Astrocyte (in vitro differentiated cells and primary cell): ENCODE measurements at regions not wholly inside any gene's neighbourhood (a gene's known extent, or its start where the extent isn't known, plus 50 kb on each side); places are given as distances from the start of the nearest gene placed in this dataset.

Experiments used
- DNase-seq: peaks from one replicate; pipeline ENCODE4 v3.0.0-alpha.2; 2010; ENCODE audit warnings: low read depth
- FAIRE-seq: peaks from 2 replicates; lab custom pipeline; 2011; peaks lifted over from hg19 to GRCh38; lab: Jason Lieb, UNC
- H2AFZ ChIP-seq: 2 replicates; pipeline ENCODE4 v1.6.0; 2012; ENCODE audit warnings: low read depth, low read length, inconsistent platforms
- H3K27ac ChIP-seq: 2 replicates; pipeline ENCODE4 v1.5.1; 2011; ENCODE audit warnings: low read depth, low read length, inconsistent platforms
- H3K27me3 ChIP-seq: 2 replicates; pipeline ENCODE4 v1.6.0; 2011; ENCODE audit warnings: low read length, inconsistent platforms; ENCODE audit not compliant: insufficient read depth
- H3K36me3 ChIP-seq: 2 replicates; pipeline ENCODE4 v1.5.1; 2011; ENCODE audit warnings: low read length, inconsistent platforms; ENCODE audit not compliant: insufficient read depth
- H3K4me1 ChIP-seq: 2 replicates; pipeline ENCODE4 v1.5.1; 2011; ENCODE audit warnings: low read length, inconsistent platforms; ENCODE audit not compliant: insufficient read depth
- H3K4me2 ChIP-seq: 2 replicates; pipeline ENCODE4 v1.6.0; 2012; ENCODE audit warnings: low read length, inconsistent platforms
- H3K4me3 ChIP-seq: 2 replicates; pipeline ENCODE4 v1.5.1; 2011; ENCODE audit warnings: low read depth, mild to moderate bottlenecking, low read length, inconsistent platforms; ENCODE audit not compliant: insufficient read depth
- H3K79me2 ChIP-seq: 2 replicates; pipeline ENCODE4 v1.6.0; 2012; ENCODE audit warnings: mild to moderate bottlenecking, low read length, inconsistent platforms; ENCODE audit not compliant: insufficient read depth
- H3K9ac ChIP-seq: 2 replicates; pipeline ENCODE4 v1.6.0; 2012; ENCODE audit warnings: mild to moderate bottlenecking, low read length, inconsistent platforms
- H3K9me3 ChIP-seq: 2 replicates; pipeline ENCODE4 v1.5.1; 2012; ENCODE audit warnings: low read depth, mild to moderate bottlenecking, low read length, inconsistent platforms; ENCODE audit not compliant: insufficient read depth
- H4K20me1 ChIP-seq: 2 replicates; pipeline ENCODE4 v1.6.0; 2012; ENCODE audit warnings: low read length, inconsistent platforms; ENCODE audit not compliant: insufficient read depth
- H3K27ac Mint-ChIP-seq: one replicate; pipeline ENCODE4 v1.8.0; 2021; ENCODE audit warnings: mild to moderate bottlenecking, mixed read lengths; ENCODE audit not compliant: unreplicated experiment
- H3K27me3 Mint-ChIP-seq: one replicate; pipeline ENCODE4 v1.8.0; 2021; ENCODE audit warnings: low read depth, mixed read lengths; ENCODE audit not compliant: unreplicated experiment
- H3K36me3 Mint-ChIP-seq: one replicate; pipeline ENCODE4 v1.8.0; 2021; ENCODE audit warnings: low read depth, mixed read lengths; ENCODE audit not compliant: unreplicated experiment
- H3K4me1 Mint-ChIP-seq: one replicate; pipeline ENCODE4 v1.8.0; 2021; ENCODE audit warnings: low read depth, mixed read lengths; ENCODE audit not compliant: unreplicated experiment
- H3K4me3 Mint-ChIP-seq: one replicate; pipeline ENCODE4 v1.8.0; 2021; ENCODE audit warnings: mild to moderate bottlenecking, moderate library complexity, mixed read lengths; ENCODE audit not compliant: unreplicated experiment
- H3K9me3 Mint-ChIP-seq: one replicate; pipeline ENCODE4 v1.8.0; 2021; ENCODE audit warnings: mild to moderate bottlenecking, mixed read lengths; ENCODE audit not compliant: unreplicated experiment
- CTCF ChIP-seq: IDR thresholded peaks from 2 replicates; pipeline ENCODE4 v1.5.1; 2011; ENCODE audit warnings: low read depth, mild to moderate bottlenecking, inconsistent platforms, low read length, moderate library complexity; ENCODE audit not compliant: insufficient read depth
- EZH2 ChIP-seq: IDR thresholded peaks from 2 replicates; pipeline ENCODE4 v1.6.1; 2012; ENCODE audit warnings: mild to moderate bottlenecking, low read length, inconsistent platforms; ENCODE audit not compliant: insufficient read depth

- Histone ChIP-seq H3K4me1 (no peaks in the 10 kb centered on the region), H3K9me3 (no peaks in the 10 kb centered on the region)
- H3K9me3 Mint-ChIP-seq = peaks cover 10% of the 10 kb centered on the region
Observed at GRCh38 chr12:34350092-34351041, 328.1 kb downstream of the ALG10 start.

GRCh38 chr12:34352098-34352497 lies 329.8 kb downstream of the ALG10 start:
- H3K4me3 Mint-ChIP-seq = no peak overlapping the region
- Histone ChIP-seq H3K79me2 (no peaks in the 10 kb centered on the region), H3K4me1 (no peaks in the 10 kb centered on the region), H4K20me1 (no peaks in the 10 kb centered on the region), H3K9ac (no peak overlapping the region), H3K4me3 (no peak overlapping the region), H3K27me3 (no peaks in the 10 kb centered on the region), H3K36me3 (no peaks in the 10 kb centered on the region), H3K9me3 (peaks cover 5% of the 10 kb centered on the region), H3K27ac (no peak overlapping the region), H3K4me2 (no peak overlapping the region), H2AFZ (no peak overlapping the region)
- TF ChIP-seq CTCF (no peak), EZH2 (no peak)
- H3K36me3 Mint-ChIP-seq = no peaks in the 10 kb centered on the region
- no peak overlapping the region for H3K27ac Mint-ChIP-seq
- peaks cover 7% of the 10 kb centered on the region for H3K9me3 Mint-ChIP-seq
- no peak for FAIRE-seq
- no peaks in the 10 kb centered on the region for H3K27me3 Mint-ChIP-seq
- no peak for DNase-seq
- H3K4me1 Mint-ChIP-seq = no peaks in the 10 kb centered on the region

More at GRCh38 chr12:34350092-34351041, 328.1 kb downstream of the ALG10 start:
- no peak for DNase-seq
- H3K4me3 Mint-ChIP-seq = no peak overlapping the region
- H3K4me2 ChIP-seq = no peak overlapping the region
- no peaks in the 10 kb centered on the region for H3K27me3 ChIP-seq
- H3K27ac ChIP-seq = no peak overlapping the region
- H3K27ac Mint-ChIP-seq = no peak overlapping the region
- no peaks in the 10 kb centered on the region for H3K36me3 ChIP-seq
- no peaks in the 10 kb centered on the region for H3K4me1 Mint-ChIP-seq
- no peaks in the 10 kb centered on the region for H3K27me3 Mint-ChIP-seq
- no peaks in the 10 kb centered on the region for H4K20me1 ChIP-seq
- H3K36me3 Mint-ChIP-seq = no peaks in the 10 kb centered on the region
- H3K9ac ChIP-seq = no peak overlapping the region
- H2AFZ ChIP-seq = no peak overlapping the region
- FAIRE-seq = no peak
- no peaks in the 10 kb centered on the region for H3K79me2 ChIP-seq
- no peak overlapping the region for H3K4me3 ChIP-seq
- TF ChIP-seq EZH2 (no peak), CTCF (no peak)
